DMS53 treated with DMSO at 0.1 percent for 48 hours (cell line): ENCODE measurements at regions not wholly inside any gene's neighbourhood (a gene's known extent, or its start where the extent isn't known, plus 50 kb on each side); places are given as distances from the start of the nearest gene placed in this dataset.

Experiments
- DNase-seq: peaks from one replicate; lab custom pipeline; 2025; ENCODE audit not compliant: unreplicated experiment; lab: John Stamatoyannopoulos, UW

DNA sequence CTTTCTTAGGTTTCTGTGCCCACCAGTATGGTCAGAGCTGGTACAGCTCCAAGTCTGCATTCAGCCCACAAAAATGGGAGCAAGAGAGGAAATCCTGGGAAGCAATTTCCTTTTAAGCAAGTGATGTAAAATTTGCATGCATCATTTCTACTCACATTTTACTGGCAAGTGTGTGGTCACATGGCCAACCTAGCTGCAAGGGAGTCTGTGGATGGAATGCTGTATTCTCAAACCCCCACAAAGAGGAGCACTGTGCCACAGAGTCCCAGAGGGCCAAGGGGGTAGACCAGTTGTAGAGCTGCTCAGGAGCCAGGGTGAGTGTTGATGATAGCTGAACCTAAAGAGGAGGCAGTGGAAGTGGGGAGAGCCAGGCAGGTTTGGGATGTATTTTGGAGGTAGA, 154.3 kb upstream of the SPRY4 start:
- no peak for DNase-seq

DNA sequence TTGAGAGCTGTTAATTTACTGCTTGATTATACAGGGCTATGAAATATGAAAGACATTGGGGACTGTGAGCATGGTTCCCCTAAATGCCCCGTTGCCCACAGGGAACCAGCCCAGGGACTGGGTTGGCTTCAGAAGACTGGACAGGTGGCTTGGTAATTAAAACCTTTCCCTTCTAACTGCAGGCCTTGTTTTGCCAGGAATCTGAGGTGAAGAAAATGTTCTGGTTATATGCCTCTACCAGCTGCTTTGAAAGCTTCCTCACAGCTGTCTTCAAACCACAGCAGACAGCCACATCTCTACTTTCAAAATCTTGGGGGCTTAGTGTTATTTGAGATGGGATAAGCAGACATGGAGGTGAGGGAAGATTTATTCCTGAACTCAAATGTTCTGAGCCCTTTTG, 153.3 kb upstream of the SPRY4 start:
- no peak for DNase-seq

DNA sequence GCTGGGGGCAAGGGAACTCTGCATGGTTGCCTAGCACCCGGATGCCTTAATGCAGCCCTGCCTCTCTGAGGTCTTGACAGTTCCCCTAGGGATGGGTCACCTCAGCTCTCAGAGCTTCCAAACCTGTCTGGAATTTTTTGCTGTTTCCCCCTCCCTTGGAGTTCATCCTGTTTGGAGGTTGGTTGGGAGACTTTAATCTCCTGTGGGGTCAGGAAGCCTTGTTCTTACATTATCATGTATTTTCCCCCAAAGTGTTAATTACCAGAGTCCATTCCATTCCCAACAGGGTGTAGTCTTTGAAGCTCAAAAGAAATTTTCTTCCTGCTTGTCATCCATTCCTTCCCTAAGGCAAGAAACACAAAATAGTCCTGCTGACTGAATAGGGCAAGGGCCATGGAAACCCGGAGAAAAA, 150.3 kb upstream of the SPRY4 start:
- DNase-seq = no peak

DNA sequence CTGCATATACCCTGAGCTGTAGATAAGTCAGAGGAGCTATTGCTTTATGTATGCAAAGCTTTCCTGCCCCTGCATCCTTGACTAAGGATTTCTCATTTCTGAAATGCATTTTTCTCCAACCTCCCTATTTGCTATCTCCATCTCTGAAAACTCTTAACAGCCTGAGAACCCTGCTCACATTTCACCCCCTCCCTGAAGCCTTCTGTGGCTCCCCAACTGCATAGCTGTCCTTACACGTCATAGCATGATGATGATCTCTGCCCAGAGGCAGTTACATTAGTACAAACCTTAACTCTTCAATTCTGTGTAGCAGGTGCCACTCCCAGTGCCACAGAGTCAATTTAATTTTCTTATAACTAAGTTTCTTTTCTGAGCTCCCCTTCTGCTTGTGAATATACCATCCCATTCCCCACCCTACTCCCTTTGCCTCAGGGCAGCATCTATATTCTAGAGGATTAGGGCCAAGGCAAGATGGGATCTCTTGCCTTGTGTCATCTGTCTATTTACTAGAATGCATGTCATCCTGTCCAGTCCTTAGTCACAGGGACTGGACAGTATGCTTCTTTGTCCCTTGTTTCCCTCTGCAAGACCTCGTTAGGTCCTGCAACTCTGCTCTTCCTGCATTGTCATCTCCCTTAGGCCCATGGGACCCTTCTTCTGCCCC, 149.7 kb upstream of the SPRY4 start:
- DNase-seq = no peak

DNA sequence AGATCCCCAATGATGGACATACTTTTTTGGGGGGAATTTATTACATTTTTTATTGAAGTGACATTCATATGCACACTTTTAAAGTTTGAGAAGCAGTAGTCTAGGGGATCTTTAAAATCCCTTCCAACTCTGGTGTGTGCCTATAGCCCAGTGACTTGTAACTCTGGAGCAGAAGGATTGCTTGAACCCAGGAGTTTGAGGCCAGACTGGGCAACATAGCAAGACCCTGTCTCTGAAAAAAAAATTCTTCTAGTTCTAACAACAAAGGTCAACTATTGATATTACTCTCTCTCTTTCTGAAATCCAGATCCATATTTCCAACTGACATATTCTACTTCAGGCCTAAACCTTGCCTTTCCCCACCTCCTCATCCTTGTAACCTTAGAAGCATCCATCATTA, 148.2 kb upstream of the SPRY4 start:
- DNase-seq = no peak

DNA sequence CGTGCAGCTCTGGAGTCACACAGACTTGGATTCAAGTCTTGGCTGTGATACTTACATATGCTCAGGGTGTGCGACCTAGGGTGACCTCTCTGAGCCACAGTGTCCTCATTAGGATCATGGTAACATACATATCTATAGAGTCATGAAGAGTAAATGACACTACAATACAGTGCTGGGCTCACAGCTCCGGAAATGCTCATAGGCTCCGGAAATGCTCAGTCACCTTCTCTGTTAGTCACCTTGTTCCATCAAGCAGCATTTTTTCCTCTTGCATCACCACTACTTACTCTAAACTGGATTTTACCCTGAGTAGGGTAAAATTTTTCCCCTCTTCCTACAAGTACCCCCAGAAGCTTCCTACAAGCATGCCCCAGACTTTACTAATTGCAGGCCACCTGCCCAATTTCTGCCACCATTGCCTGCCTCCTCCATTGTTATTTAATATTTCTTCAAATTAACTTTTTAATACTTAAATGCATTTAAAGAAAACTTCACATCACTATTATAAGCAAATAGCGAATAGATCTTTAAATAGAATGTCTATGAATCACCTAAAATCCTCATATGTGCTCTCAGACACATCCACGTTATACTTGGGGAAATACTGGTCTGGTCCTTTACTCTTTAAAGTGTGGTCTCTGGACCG, 147.6 kb upstream of the SPRY4 start:
- no peak for DNase-seq

DNA sequence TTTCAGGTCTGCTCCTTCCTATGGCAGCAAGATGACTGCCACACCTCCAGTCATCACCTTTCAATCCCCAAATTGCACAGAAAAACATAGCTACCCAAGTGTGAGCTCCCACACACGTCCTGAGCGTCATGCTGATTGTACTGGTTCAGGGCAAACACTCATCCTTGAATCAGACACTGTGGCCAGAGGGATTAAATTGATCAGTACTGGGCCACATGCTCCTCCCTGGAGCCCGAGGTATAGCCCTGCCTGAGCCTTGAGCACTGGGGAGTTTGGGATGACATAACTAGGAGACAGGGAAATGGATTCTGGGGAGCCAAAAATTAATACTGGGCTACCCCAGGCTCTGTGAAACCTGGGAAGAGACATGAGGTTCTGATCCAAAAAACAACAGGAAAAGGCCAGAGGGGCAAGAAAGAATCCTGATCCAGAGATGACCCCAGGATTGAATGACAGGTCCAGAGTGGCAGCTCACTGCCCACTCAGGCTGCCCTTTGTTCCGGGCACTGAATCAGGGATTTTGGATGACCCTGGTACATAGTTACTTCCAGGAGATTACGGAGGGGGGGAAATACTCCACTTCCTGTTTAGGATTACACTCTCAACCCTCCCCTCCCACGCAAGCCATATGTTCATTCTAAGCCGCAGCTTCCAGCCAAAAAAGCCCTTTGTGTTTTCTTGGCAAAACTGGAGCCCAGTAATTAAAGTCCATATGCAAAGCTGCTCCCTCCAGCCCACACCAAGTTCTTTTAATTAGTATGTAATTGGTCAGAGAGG, 141.6 kb upstream of the SPRY4 start:
- no peak for DNase-seq

DNA sequence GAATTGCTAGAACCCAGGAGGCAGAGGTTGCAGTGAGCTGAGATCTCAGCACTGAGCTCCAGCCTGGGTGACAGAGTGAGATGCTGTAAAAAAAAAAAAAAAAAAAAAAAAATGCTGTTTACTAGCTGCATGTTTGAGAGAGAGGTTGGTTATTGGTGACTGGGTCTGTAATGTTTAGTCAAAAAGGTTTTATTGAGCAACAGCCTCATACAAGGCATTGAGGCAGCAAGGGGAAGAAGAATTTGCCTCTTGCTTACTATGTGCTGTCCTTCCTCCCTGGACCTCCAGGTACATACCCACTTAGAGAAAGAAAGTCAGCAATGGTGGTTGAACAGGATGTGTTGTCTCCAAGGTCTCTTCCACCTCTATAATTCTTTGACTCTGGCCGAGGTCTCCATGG, 140.7 kb upstream of the SPRY4 start:
- no peak for DNase-seq

DNA sequence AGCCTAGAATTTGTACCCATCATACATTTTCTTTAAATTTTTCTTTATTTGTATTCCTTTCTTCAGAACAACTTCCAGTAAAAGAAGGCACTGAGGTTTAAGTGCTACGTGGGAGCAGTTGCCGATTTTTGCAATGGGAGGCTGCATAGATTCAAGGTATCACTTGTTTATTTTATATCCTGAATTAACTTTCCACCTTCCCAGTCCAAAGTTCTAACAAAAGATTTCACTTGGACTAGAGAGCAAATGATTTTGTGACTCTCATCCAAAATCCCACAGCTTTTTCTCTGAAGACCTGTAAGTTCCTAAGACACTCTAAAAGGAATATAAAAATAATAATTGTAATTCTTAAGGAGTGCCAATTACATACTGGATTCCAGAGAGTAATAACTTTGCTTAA, 139.1 kb upstream of the SPRY4 start:
- no peak for DNase-seq

DNA sequence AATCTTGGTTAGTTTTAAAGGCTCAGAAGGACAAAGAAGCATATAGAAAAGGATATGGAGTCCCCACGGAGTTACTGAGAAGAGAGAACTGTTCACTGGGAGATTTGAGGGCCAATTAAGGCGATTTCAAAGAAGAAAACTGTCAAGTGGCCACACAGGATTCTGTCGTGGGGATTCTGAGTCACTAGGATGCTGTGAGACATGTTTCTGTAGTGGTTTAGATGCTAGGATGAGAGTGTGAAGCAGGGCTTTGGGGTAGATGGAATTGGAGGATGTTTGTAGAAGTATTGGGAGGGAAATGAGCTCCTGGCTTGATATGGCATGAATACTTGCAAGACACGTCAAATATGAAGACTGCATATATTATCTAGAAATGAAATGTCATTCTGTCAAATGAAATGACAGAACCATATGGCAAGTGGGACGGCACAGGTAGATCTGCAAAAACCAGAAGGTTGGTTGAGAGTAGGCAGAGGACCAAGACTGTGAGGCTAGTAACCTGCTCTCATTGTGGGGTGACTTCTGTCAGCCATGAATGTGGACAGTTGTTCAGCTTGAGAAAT, 136.3 kb upstream of the SPRY4 start:
- no peak for DNase-seq

DNA sequence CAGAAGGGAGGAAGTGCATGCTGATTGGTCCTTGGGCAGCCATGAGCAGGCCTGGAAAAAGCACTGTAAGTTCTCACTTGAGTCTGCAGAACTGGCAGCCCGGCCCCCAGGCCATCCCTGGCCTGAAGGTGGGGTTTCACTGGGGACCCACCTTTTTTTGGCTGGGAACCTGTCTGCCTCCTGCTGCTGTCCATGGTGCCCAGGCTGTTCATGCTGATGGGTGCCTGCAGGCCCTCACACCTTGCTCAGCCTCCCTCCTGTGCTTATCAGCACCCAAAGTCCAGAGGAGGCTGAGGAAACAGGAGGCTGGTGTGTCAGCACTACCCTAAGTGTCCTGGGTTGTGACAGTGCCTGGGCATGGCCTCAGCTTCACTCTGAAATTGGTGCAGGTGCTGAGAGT, 134.4 kb upstream of the SPRY4 start:
- no peak for DNase-seq

DNA sequence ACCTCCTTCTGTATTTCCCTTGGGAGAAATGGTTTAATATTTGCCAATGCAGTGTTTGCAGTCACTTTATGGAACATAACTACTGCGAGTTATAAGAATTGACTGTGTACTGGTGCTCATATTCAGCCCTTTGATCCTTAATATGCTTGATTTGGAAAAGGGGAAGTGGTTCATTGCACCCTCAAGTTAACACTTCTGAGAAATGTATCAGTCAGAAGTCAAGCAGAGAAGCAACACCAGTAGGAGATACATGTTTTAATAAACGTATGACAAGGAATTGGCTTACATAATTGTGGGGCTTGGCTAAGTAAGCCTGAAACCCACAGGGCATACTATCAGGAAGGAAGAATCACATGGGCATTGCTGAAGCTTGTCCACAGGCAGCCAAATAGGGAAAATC, 131.0 kb upstream of the SPRY4 start:
- no peak for DNase-seq

DNA sequence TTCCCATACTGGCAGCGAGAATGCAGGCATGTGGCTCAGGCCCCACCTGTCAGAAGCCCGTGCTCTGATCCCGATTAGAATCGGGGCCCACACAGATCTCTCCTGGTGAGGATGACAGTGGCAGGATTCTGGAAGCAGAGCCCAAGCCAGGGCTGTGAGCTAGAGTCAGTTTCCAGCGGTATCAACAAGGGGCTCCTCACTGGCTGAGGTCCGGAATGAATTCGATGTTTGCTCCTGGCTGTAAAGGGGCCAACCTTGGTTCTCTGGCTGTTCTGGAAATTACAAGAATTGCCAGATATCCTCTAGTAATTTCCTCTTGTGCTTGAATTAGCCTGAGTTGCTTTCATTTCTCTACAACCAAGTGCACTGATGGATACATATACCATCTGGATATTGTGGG, 129.1 kb upstream of the SPRY4 start:
- no peak for DNase-seq

DNA sequence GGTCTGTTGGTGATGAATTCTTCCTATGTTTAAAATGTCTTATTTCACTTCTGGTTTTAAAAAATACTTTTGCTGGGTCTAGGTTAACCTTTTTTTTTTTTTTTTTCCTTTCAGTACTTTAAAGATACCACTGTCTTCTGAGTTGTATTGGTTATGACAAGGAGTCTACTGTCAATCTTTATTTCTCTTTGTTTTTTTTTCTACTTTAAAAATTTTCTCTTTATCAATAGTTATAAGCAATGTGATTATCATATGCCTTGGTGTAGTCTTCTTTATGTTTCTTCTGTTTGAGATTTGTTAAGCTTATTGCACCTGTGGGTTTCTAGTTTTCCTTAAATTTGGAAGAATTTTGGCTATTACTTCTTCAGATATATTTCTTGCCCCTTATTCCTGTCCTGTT, 125.6 kb upstream of the SPRY4 start:
- DNase-seq = no peak

DNA sequence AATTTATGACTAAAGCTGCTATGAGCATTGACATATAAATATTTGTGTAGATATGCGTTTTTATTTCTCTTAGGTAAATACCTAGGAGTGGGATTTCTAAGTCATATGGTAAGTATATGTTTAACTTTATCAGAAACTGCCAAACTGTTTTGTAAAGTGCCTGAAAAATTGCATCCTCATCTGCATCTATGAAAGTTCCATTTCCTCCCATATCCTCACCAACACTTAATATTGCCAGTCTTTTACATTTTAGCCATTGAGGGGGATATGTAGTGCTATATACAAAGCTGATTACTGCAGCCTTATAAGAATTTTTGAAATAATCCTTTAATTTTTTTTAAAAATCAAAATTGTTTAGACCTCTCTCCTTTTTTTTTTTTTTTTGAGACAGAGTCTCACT, 123.1 kb upstream of the SPRY4 start:
- no peak for DNase-seq

DNA sequence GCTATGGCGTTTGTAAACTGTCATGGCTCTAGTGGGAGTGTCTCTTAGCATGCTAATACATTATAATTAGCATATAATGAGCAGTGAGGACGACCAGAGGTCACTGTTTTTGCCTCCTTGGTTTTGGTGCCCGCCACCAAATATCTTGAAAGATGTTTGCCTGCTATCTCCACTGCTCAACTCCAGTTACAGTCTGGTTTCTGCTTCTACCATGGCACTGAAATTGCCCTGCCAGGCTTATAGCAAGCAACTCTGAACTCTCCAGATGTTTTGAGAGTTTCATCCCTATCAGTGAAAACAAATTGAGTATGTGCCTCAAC, 122.1 kb upstream of the SPRY4 start:
- no peak for DNase-seq

DNA sequence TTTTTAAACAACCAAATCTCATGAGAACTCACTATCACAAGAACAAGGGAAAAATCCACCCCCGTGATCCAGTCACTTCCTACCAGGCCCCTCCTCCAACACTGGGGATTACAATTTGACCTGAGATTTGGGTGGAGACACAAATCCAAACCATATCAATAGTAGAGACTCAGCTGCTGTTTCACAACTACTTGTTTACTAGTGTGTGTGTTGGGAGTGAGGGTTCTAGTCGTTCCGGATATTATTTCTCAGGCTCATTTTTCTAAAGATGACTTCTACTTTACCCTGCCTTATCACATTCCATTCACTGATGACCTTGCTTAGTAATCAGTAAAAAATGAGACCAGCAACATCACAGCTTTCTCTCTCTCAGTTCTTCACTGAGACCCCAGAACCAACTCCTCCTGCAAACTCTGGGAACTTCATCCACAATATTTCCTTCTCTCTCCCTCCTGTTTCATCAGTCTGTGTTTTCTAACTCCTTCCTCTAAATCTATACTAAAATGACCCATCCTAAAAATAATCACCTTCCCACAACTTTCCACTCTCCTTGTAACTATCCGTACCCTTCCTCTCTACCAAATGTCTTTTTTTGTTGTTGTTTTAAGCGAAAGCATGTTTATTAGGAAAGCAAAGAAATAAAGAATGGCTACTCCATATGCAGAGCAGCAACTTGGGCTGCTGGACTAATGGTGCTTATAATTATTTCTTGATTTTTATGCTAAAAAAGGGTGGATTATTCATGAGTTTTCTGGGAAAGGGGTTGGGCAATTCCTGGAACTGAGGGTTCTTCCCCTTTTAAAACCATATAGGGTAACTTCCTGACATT, 121.5 kb upstream of the SPRY4 start:
- no peak for DNase-seq

DNA sequence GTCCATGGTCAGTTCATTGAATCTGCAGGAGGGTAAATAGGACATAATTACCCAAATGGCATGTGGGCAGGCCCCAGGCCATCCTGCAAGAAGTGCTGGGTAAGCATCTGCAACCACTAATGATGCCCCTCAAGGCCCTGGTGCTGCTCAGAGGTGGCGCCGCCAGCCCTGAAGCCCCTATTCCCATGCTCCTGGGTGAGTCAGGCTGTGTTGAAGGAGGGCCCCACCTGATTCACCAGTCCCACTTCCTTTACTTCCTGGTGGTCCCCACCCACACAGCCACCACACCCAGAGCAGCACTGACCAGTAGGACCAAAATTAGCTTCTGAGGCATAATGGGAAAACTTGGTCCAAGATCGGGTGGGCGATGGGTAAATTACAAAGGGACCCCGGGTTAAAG, 120.4 kb upstream of the SPRY4 start:
- DNase-seq = no peak

DNA sequence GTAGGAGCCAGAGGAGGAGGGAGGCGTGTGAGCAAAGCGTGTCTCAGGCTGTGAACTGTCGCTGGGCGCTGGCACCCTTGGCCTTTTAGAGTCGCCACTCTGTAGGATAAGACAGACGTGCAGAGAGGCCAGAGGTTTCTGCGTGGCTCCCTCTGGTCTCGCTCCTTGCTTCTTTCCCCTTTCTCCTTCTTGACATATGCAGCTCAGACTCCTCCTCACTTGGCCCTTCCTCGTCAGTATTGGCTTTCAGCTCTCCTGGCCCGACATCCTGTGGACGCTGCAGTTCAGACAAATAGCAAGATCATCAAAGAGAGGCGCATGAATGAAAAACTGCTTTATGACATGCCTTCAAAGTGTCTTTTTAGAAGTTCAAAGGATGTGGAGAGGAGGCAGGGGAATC, 116.8 kb upstream of the SPRY4 start:
- DNase-seq = no peak

DNA sequence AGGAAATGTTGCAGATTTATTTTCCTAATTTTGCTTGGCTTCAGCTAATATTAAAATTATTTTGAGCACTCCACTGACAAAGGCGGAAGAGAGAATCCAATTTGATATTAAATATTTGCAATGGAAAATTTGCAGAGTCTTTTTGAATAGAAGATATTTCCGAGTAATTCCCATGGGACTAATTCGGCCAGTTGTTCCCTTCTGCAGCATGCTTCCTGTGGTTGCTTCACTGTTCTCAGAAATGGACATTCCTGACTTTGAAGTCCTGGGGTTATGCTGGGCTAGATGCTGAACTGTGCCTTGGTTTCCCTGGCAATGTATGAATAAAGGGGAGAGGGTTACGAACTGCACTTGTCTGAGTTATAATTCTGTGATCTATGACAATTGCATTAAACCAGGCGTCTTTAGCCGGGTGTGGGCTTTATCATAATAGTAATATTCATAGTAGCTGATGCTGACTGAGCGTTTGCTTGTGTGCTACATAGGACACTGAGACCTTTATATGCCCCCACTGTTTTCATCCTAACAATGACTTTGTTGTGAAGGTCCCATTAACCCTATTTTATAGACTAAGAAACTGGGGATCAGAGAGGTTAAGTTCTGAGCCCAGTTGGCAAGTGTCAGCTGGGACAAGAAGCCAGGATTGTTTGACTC, 114.5 kb upstream of the SPRY4 start:
- DNase-seq = no peak

DNA sequence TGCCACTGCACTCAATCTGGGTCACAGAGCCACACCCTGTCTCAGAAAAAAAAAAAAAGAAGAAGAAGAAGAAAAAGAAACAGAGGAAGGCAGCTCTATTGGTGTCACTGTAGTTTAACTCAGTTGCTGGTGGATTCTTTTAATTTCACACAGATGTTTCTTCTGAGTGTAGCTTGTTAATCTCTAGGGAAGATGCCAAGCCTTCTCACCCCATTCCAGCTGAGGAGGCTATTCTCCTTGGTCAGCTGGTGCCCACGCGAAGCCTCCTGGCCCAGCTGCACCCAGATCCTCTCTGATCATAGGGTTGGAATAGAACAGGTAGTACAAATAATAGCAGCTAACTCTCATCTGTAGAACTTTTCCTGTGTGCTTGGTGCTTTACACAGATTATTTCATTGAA, 113.8 kb upstream of the SPRY4 start:
- no peak for DNase-seq
